ENCODE measurements at regions not wholly inside any gene's neighbourhood (a gene's known extent, or its start where the extent isn't known, plus 50 kb on each side); places are given as distances from the start of the nearest gene placed in this dataset.

- Histone ChIP-seq H4K8ac (replicated peaks; ENCODE audit: insufficient read length, low read depth, low read length) (no peak overlapping the region), H3K27ac (ENCODE audit: insufficient read length, low read depth, low read length) (no peak overlapping the region), H2BK5ac (ENCODE audit: insufficient read length, low read length) (no peak overlapping the region), H3K4me2 (ENCODE audit: insufficient read depth, insufficient read length, low read length) (no peak overlapping the region), H4K91ac (ENCODE audit: insufficient read length, low read depth, low read length) (no peak overlapping the region), H4K5ac (ENCODE audit: insufficient read length, low read depth, low read length) (no peak overlapping the region), H4K20me1 (ENCODE audit: control insufficient read depth, insufficient read depth, insufficient read length) (no peaks in the 10 kb centered on the region), H2BK20ac (ENCODE audit: low read depth, low read length, poor library complexity, severe bottlenecking) (no peak overlapping the region), H3T11ph (ENCODE audit: low read length) (no peak overlapping the region), H3K79me1 (ENCODE audit: insufficient read depth, low read depth, low read length, poor library complexity, severe bottlenecking) (no peaks in the 10 kb centered on the region), H3K14ac (ENCODE audit: insufficient read depth, low read length) (no peak overlapping the region), H3K23me2 (ENCODE audit: insufficient read length, low read depth, low read length, poor library complexity, severe bottlenecking) (no peaks in the 10 kb centered on the region), H3K9me3 (ENCODE audit: control insufficient read depth, low read depth, low read length) (peaks cover 9% of the 10 kb centered on the region), H3K79me2 (ENCODE audit: insufficient read depth, low read length) (no peaks in the 10 kb centered on the region), H3K18ac (ENCODE audit: insufficient read length, low read depth, low read length) (no peak overlapping the region), H3K27me3 (ENCODE audit: insufficient read depth, low read length) (no peaks in the 10 kb centered on the region), H3K4me1 (ENCODE audit: insufficient read depth, low read length) (no peaks in the 10 kb centered on the region), H3K56ac (ENCODE audit: insufficient read length, low read depth, low read length) (no peak overlapping the region), H2BK12ac (ENCODE audit: insufficient read length, low read depth, low read length) (no peak overlapping the region), H3K23ac (ENCODE audit: insufficient read length, low read depth, low read length) (no peak overlapping the region), H2AFZ (ENCODE audit: low read length) (no peak overlapping the region), H3K9ac (ENCODE audit: extremely low read depth, insufficient read length, low read length) (no peak overlapping the region), H2BK15ac (ENCODE audit: low read depth, low read length) (no peak overlapping the region), H3K4ac (ENCODE audit: low read depth, low read length) (no peak overlapping the region), H2BK120ac (ENCODE audit: low read depth, low read length, poor library complexity, severe bottlenecking) (no peak overlapping the region), H2AK5ac (ENCODE audit: insufficient read length, low read length) (no peak overlapping the region)
- Mint-ChIP-seq H3K27ac (no peak overlapping the region), H3K4me1 (peaks cover under 1 to 6% of the 10 kb centered on the region in 2 experiments; a peak in 3 of 4 replicates), H3K4me3 (no peak overlapping the region), H3K36me3 (ENCODE audit: insufficient read depth in 1 of 3, low read depth in 3 of 3) (peaks cover 0 to 4% (median 4%) of the 10 kb centered on the region in 3 experiments; a peak in 3 of 7 replicates), H3K27me3 (ENCODE audit: low read depth) (no peaks in the 10 kb centered on the region), H3K9me3 (peaks cover 3 to 5% of the 10 kb centered on the region in 2 experiments; a peak in 3 of 5 replicates)
- no peak for DNase-seq
- no CpG with 5 or more reads among the region's 9 CpGs for WGBS (ENCODE audit: extremely low coverage, insufficient read length, low lambda C conversion rate)
- no peak for TF ChIP-seq CTCF (conservative IDR thresholded peaks at IDR 0.05)
Observed at GRCh38 chr3:152683521-152683999, 151.4 kb upstream of the P2RY1 start.

Data from H9 (cell line).